ENCODE measurements at regions not wholly inside any gene's neighbourhood (a gene's known extent, or its start where the extent isn't known, plus 50 kb on each side); places are given as distances from the start of the nearest gene placed in this dataset.
"Not testable (repeated sequence)": the region's sequence is repeated elsewhere in the genome, so short reads cannot be mapped to it uniquely, and the experiment has no call there.

GRCh38 chrX:45479196-45479834 lies 278.6 kb upstream of the DIPK2B start:
- Mint-ChIP-seq H3K4me3 (ENCODE audit: unreplicated experiment) (no peak overlapping the region), H3K4me1 (ENCODE audit: insufficient read depth, unreplicated experiment) (peaks cover 12% of the 10 kb centered on the region), H3K27me3 (ENCODE audit: insufficient read depth, unreplicated experiment) (peaks cover 11% of the 10 kb centered on the region), H3K9me3 (ENCODE audit: unreplicated experiment) (no peaks in the 10 kb centered on the region), H3K27ac (ENCODE audit: low read depth, unreplicated experiment) (peak overlapping the region; percentile 98), H3K36me3 (ENCODE audit: insufficient read depth, unreplicated experiment) (peaks cover 5% of the 10 kb centered on the region)
- TSS peak; percentile 96 for BruUV-seq (replicated peaks)
- intact Hi-C loops (cut with micrococcal nuclease), result no loop called here
- TF ChIP-seq, protein P1, sequence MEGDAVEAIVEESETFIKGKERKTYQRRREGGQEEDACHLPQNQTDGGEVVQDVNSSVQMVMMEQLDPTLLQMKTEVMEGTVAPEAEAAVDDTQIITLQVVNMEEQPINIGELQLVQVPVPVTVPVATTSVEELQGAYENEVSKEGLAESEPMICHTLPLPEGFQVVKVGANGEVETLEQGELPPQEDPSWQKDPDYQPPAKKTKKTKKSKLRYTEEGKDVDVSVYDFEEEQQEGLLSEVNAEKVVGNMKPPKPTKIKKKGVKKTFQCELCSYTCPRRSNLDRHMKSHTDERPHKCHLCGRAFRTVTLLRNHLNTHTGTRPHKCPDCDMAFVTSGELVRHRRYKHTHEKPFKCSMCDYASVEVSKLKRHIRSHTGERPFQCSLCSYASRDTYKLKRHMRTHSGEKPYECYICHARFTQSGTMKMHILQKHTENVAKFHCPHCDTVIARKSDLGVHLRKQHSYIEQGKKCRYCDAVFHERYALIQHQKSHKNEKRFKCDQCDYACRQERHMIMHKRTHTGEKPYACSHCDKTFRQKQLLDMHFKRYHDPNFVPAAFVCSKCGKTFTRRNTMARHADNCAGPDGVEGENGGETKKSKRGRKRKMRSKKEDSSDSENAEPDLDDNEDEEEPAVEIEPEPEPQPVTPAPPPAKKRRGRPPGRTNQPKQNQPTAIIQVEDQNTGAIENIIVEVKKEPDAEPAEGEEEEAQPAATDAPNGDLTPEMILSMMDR (IDR thresholded peaks at IDR 0.05; ENCODE audit: unreplicated experiment), result no peak
- DNase-seq (ENCODE audit: unreplicated experiment), result peak; percentile 71
- POLR2A ChIA-PET, result interaction anchor here (0.7 to 2.8 kb wide), 14 partner anchors 12 to 296 kb away, joined by 3 to 30 read pairs (median 4); no protein-coding TSS in a partner anchor
- CTCF ChIA-PET, result interaction anchor here (0.6 to 1.1 kb wide), 2 partner anchors 158 to 280 kb away, joined by 3 read pairs; no protein-coding TSS in a partner anchor

- ChIA-PET CTCF (interaction anchor here (0.6 kb wide), 1 partner anchor 243 kb away, joined by 3 read pairs; no protein-coding TSS in a partner anchor), POLR2A (interaction anchor here (0.6 to 1.3 kb wide), 2 partner anchors 27 to 478 kb away, joined by 3 read pairs; no protein-coding TSS in a partner anchor)
- Mint-ChIP-seq H3K9me3 (ENCODE audit: unreplicated experiment) (peaks cover 25% of the 10 kb centered on the region), H3K27me3 (ENCODE audit: insufficient read depth, unreplicated experiment) (peaks cover 47% of the 10 kb centered on the region), H3K4me3 (ENCODE audit: unreplicated experiment) (no peak overlapping the region), H3K27ac (ENCODE audit: low read depth, unreplicated experiment) (no peak overlapping the region), H3K36me3 (ENCODE audit: insufficient read depth, unreplicated experiment) (no peaks in the 10 kb centered on the region), H3K4me1 (ENCODE audit: insufficient read depth, unreplicated experiment) (no peaks in the 10 kb centered on the region)
- intact Hi-C loops (cut with micrococcal nuclease), result no loop called here
- no peak for DNase-seq (ENCODE audit: unreplicated experiment)
- TF ChIP-seq, protein P1 (IDR thresholded peaks at IDR 0.05; ENCODE audit: unreplicated experiment), result no peak
- BruUV-seq (replicated peaks), result no TSS peak
Measured at GRCh38 chrX:45472968-45473367, 272.3 kb upstream of the DIPK2B start.

DNA sequence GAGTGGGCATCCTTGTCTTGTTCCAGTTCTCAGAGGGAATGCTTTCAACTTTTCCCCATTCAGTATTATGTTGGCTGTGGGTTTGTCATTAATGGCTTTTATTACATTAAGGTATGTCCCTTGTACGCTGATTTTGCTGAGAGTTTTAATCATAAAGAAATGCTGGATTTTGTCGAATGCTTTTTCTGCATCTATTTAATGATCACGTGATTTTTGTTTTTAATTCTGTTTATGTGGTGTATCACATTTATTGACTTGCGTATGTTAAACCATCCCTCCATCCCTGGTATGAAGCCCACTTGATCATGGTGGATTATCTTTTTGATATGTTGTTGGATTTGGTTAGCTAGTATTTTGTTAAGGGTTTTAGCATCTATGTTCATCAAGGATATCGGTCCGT lies 266.9 kb upstream of the DIPK2B start:
- peaks cover 38% of the 10 kb centered on the region for H3K27me3 Mint-ChIP-seq (ENCODE audit: insufficient read depth, unreplicated experiment)
- H3K36me3 Mint-ChIP-seq (ENCODE audit: insufficient read depth, unreplicated experiment); intact Hi-C loops (cut with micrococcal nuclease); H3K4me1 Mint-ChIP-seq (ENCODE audit: insufficient read depth, unreplicated experiment); BruUV-seq (replicated peaks); POLR2A ChIA-PET; H3K27ac Mint-ChIP-seq (ENCODE audit: low read depth, unreplicated experiment); CTCF ChIA-PET; DNase-seq (ENCODE audit: unreplicated experiment); H3K4me3 Mint-ChIP-seq (ENCODE audit: unreplicated experiment): not testable (repeated sequence)
- H3K9me3 Mint-ChIP-seq (ENCODE audit: unreplicated experiment), result peaks cover 25% of the 10 kb centered on the region

- BruUV-seq (replicated peaks); DNase-seq (ENCODE audit: unreplicated experiment); H3K36me3 Mint-ChIP-seq (ENCODE audit: insufficient read depth, unreplicated experiment); CTCF ChIA-PET; POLR2A ChIA-PET; H3K4me3 Mint-ChIP-seq (ENCODE audit: unreplicated experiment); H3K27ac Mint-ChIP-seq (ENCODE audit: low read depth, unreplicated experiment); H3K9me3 Mint-ChIP-seq (ENCODE audit: unreplicated experiment); H3K4me1 Mint-ChIP-seq (ENCODE audit: insufficient read depth, unreplicated experiment); intact Hi-C loops (cut with micrococcal nuclease): not testable (repeated sequence)
- peaks cover 80% of the 10 kb centered on the region for H3K27me3 Mint-ChIP-seq (ENCODE audit: insufficient read depth, unreplicated experiment)
Measured at GRCh38 chrX:45455732-45456131, 255.1 kb upstream of the DIPK2B start.

- DNase-seq (ENCODE audit: unreplicated experiment), result no peak
- POLR2A ChIA-PET, result no interaction called here
- intact Hi-C loops (cut with micrococcal nuclease), result no loop called here
- H3K27me3 Mint-ChIP-seq (ENCODE audit: insufficient read depth, unreplicated experiment), result peaks cover 69% of the 10 kb centered on the region
- peaks cover 5% of the 10 kb centered on the region for H3K9me3 Mint-ChIP-seq (ENCODE audit: unreplicated experiment)
- H3K4me1 Mint-ChIP-seq (ENCODE audit: insufficient read depth, unreplicated experiment), result peaks cover 7% of the 10 kb centered on the region
- no TSS peak for BruUV-seq (replicated peaks)
- no peak overlapping the region for H3K4me3 Mint-ChIP-seq (ENCODE audit: unreplicated experiment)
- CTCF ChIA-PET, result no interaction called here
- TF ChIP-seq, protein P1 (IDR thresholded peaks at IDR 0.05; ENCODE audit: unreplicated experiment), result no peak
- H3K36me3 Mint-ChIP-seq (ENCODE audit: insufficient read depth, unreplicated experiment), result no peaks in the 10 kb centered on the region
- H3K27ac Mint-ChIP-seq (ENCODE audit: low read depth, unreplicated experiment), result no peak overlapping the region
Measured at GRCh38 chrX:45454290-45454689, 253.6 kb upstream of the DIPK2B start.
